Activated gamma-delta T cell (primary cell): ENCODE measurements at regions not wholly inside any gene's neighbourhood (a gene's known extent, or its start where the extent isn't known, plus 50 kb on each side); places are given as distances from the start of the nearest gene placed in this dataset.

ENCODE experiments used
- DNase-seq: peaks from one replicate; lab custom pipeline; 2025; lab: John Stamatoyannopoulos, UW

DNA sequence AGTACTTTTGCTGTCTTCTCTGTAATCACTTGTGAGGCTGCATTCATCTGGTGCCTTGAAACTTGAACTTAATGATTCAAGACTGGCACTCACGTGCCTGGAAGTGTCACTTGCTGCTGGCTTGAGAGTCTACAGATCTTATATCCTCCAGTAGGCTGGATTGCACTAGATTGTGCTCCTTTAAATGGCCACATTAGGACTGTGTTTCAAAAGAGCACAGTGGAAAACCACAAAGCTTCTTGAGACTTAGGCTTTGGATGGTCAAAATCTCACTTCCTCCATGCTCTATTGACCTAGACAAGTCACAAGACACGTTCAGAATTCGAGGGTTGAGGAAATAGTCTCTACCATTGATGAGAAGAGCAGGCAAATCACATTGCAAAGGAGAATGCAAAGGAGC, 1278.8 kb upstream of the MIR17HG start:
- no peak for DNase-seq

GRCh38 chr13:90070362-90070761, 1277.1 kb upstream of the MIR17HG start:
- no peak for DNase-seq

GRCh38 chr13:90070837-90071525, 1276.5 kb upstream of the MIR17HG start:
- DNase-seq = no peak

DNA sequence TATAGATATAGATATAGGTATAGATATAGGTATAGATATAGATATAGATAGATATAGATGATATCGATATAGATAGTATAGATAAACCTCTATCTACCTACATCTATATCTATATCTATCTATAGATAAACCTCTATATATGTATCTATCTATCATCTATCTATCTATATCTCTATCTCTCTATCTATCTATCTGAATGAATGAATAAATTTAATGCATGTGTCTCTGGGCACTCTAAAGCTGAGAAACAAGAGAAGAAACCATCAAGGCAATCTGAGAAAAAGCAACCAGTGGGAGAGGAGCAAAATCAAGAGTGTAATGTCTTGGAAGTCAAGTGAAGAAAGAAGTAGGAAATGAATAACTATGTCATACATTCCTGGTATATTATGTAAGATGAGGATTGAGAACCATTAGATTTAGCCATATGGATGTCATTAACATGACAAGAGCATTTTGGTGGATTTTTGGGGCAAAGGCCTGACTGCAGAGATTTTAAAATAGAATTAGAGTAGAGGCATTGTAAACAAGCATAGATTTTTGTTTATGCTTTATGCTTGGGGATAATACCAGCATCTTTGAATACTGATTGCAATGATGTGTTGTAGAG, 1262.7 kb upstream of the MIR17HG start:
- DNase-seq = no peak

DNA sequence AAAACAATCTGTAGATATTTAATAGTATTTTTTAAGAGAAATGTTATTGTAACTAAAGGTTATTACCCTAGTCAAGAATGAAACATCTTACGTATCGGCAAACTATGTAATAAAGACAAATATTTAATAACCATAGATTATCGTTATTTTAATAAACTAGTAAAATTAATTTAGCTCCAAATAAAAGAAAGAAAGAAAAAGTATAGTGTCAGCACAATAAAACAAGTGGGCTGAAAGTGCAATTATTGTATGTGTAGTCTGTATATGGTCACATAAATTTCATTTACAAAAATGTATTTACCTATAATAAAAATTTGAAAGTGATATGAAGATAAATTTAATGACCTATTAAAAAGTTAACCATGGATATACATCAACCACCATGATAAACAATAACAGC, 1258.4 kb upstream of the MIR17HG start:
- DNase-seq = no peak

DNA sequence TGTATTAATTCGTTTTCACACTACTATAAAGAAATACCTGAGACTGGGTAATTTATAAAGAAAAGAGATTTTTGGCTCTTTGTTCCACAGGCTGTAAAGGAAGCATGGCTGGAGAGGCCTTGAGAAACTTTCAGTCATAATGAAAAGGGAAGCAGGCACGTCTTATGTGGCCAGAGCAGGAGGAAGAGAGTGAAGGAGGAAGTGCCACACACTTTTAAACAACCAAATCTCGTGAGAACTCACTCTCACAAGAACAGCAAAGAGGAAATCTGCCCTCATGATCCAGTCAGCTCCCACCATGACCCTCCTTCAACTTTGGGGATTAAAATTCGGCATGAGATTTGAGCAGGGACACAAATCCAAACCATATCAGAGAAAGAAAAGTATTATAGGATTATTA, 1255.9 kb upstream of the MIR17HG start:
- DNase-seq = no peak

DNA sequence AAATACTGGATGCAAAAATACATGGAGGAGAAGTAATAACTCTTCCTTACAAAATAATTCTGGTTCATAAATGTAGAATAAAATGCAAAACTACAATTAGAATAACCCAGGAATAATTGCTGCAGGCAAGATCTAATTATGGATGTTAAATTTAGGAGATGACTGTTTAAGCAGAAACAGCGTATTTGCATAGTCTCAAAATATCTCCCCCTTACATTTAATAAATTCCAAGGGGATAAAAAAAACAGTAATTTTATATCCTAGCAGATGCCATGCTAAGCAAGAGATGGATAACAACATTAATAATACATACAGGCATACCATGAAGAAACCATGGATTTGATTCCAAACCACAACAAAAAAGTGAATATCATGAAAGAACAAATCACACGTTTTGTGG, 1253.1 kb upstream of the MIR17HG start:
- DNase-seq = no peak

- no peak for DNase-seq
These were observed 1248.9 kb upstream of the MIR17HG start for GRCh38 chr13:90098577-90098976.

DNA sequence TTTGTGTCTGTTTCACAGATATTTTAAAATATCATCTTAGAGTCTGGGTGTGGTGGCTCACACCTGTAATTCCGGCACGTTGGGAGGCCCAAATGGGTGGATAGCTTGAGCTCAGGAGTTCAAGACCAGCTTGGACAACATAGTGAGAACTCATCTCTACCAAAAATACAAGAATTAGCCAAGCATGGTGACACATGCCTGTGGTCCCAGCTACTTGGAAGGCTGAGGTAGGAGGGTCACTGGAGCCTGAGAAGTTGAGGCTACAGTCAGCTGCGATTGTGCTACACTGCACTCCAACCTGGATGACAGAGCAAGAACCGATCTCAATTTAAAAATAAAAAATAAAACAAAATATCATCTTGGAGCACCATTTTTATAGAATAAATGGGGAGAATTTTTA, 1247.6 kb upstream of the MIR17HG start:
- no peak for DNase-seq

DNA sequence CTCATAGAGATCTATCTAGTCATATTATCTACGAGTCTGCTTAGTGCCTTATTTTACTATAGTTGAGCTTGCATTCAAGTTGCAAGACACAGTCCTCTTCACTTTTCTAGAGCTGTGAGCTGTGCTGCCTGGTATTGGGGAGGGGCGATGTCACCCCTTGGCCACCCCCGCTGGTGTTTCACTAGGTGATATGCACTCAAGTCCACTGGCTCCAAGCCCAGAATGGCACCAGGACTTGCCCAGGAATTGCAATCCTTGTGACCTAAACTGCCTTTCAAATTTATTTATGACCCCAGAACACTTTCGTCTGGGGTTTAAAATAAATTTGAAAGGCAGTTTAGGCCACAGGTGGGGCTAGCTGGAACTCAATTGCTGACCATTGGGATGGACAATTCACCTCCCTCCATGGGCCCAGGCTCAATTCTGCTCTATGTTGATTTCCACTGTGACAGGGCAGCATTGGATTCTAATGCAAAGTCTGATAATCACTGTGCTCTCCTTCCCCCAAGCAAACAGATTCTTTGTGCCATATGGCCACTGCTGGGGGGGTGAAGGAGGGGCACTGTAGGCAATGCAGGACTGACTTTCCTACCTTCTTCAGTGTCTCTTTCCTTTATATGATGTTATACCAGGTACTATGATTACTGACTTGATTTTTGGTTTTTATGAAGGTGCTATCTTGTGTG, 1244.2 kb upstream of the MIR17HG start:
- no peak for DNase-seq

DNA sequence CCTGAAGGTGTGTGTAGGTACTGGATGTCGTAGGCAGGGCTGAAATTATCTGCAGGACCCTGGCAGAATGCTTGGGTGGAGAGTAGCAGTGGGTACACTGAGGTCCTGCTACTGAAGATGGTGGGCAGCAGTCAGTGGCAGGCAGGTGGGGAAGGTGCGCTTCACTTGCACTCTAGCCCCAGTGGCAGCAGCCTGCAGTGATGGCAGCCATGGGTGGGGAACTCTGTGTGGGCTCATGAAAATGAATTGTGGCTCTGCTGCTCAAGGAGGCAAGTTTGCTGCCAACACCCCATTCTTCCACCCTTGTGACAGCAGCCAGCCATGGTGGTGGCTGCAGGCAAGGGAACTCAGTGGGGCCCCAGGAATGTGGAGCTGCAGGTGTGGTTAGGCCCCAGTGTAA, 1242.7 kb upstream of the MIR17HG start:
- no peak for DNase-seq

- DNase-seq = no peak
These were observed 1242.2 kb upstream of the MIR17HG start for GRCh38 chr13:90105276-90105675.

GRCh38 chr13:90105849-90106496, 1241.5 kb upstream of the MIR17HG start:
- DNase-seq = no peak

- DNase-seq = no peak
These were observed 1239.8 kb upstream of the MIR17HG start for GRCh38 chr13:90107661-90108060.

DNA sequence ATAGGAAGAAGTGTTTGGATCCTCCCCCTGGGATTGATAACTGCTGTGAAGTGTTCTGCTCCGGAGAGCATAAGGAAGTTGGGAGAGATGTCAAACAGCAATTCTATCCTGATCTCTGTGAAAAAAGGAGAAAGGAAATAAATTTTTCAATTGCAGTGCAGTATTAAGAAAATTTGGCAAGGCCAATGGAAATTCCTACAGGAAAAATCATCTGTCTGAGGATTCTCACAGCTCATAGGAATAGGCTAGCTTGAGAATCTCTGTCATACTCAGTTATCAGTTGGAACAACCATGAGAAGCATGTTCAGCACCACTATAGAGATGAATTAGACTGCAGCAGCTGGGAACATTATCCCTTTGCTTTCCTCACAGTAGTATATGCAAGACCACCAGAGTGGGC, 1238.9 kb upstream of the MIR17HG start:
- DNase-seq = no peak

- DNase-seq = no peak
These were observed 1231.4 kb upstream of the MIR17HG start for GRCh38 chr13:90116121-90116520.

DNA sequence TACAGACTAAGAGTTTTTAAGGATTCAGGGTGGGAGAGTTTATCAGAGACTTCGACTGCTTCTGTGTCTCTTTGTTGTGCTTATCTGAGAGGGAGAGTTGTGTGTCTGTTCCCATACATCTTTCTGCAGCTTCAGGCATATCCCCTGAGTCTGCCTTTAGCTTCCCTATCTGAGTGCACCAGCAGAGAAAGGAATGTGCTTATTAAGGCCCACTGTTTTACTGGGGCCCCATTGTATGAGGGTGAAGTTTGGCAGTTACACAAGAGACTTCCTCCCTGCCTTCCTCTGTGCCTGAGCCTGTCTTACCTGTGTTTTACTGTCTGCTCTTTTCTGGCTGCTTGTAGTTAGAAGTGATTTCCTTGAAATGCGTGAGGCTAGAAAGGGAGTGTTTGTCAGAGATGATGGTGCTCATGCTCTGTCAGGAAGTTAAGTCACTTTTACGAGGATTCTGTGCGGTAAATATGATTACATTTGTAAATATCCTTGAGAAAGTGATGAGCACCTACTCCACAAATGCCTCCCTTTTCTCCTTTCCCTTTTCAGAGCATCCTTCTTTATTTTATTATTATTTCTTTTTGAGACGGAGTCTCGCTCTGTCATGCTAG, 1228.9 kb upstream of the MIR17HG start:
- no peak for DNase-seq

- DNase-seq = no peak
These were observed 1227.5 kb upstream of the MIR17HG start for GRCh38 chr13:90120026-90120425.

- no peak for DNase-seq
These were observed 1225.7 kb upstream of the MIR17HG start for GRCh38 chr13:90121784-90122183.

DNA sequence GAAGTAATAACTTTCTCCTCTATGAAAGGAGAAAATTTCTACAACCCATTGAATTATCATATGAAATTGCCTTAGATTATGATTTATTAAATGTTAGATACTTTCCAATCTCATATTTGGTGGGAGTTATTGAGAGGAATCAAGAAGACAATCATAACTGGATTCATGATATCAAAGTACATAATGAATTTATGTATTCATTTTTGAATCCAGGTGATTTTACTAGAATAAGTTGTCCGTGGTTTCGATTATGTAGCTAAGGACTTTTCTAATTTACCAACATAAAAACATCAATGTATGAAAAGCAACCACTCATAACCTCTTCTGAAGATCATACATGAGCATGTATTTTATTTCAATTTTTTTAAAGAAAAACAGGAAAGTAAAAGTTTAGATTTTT, 1225.0 kb upstream of the MIR17HG start:
- DNase-seq = no peak

DNA sequence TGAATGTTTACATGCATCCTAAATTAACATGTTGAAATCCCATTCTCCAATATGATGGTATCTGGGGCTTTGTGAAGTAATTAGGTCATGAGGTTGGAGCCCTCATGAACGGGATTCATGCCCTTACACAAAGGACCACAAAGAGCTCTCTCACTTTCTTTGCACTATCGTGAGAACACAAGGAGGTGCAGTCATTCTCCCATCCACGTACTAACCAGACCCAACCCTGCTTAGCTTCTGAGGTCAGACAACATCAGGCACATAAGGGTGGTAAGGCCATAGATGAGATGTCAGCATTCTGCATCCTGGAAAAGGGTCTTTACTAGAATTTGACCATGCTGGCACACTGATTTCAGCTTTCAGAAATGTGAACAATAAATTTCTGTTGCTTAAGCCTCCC, 1211.9 kb upstream of the MIR17HG start:
- DNase-seq = no peak

- DNase-seq = no peak
These were observed 1205.2 kb upstream of the MIR17HG start for GRCh38 chr13:90142251-90142650.
